ENCODE measurements at regions not wholly inside any gene's neighbourhood (a gene's known extent, or its start where the extent isn't known, plus 50 kb on each side); places are given as distances from the start of the nearest gene placed in this dataset.

GRCh38 chr12:107526555-107527180 is 158.9 kb upstream of the PWP1 start:
- intact Hi-C loops (cut with DNase I) = no loop called here
- ATAC-seq (ENCODE audit: low FRiP score) (no peak), DNase-seq (no peak)
- Histone ChIP-seq H3K36me3 (ENCODE audit: control insufficient read depth in 1 of 2, insufficient read depth in 2 of 2, low read length in 1 of 2) (no peaks in the 10 kb centered on the region), H3K27ac (ENCODE audit: low read depth in 1 of 2, low read length in 2 of 2) (no peak overlapping the region), H3K4me1 (ENCODE audit: control insufficient read depth in 1 of 2, insufficient read depth in 2 of 2, low read length in 2 of 2) (no peaks in the 10 kb centered on the region), H3K9me3 (ENCODE audit: control insufficient read depth, low read length) (peaks cover 2% of the 10 kb centered on the region), H3K27me3 (ENCODE audit: control insufficient read depth in 1 of 2, insufficient read depth in 2 of 2, low read length in 1 of 2) (no peaks in the 10 kb centered on the region), H3K4me3 (ENCODE audit: low read length in 2 of 2) (no peak overlapping the region)
- WGBS, 2 donors = 95 to 97% methylated on average over 3 of the region's 3 CpGs

- 92 to 94% methylated on average over 7 of the region's 7 CpGs for WGBS, 2 donors
- DNase-seq = no peak
- Histone ChIP-seq H3K36me3 (ENCODE audit: control insufficient read depth in 1 of 2, insufficient read depth in 2 of 2, low read length in 1 of 2) (no peaks in the 10 kb centered on the region), H3K27ac (ENCODE audit: low read depth in 1 of 2, low read length in 2 of 2) (no peak overlapping the region), H3K27me3 (ENCODE audit: control insufficient read depth in 1 of 2, insufficient read depth in 2 of 2, low read length in 1 of 2) (no peaks in the 10 kb centered on the region), H3K9me3 (ENCODE audit: control insufficient read depth, low read length) (peaks cover 4% of the 10 kb centered on the region), H3K4me1 (ENCODE audit: control insufficient read depth in 1 of 2, insufficient read depth in 2 of 2, low read length in 2 of 2) (no peaks in the 10 kb centered on the region), H3K4me3 (ENCODE audit: low read length in 2 of 2) (no peak overlapping the region)
- ATAC-seq (ENCODE audit: low FRiP score) = no peak
- intact Hi-C loops (cut with DNase I) = no loop called here
Observed at GRCh38 chr12:107528731-107529365, 156.8 kb upstream of the PWP1 start.

GRCh38 chr12:107529991-107530390 is 155.6 kb upstream of the PWP1 start:
- peaks cover 4% of the 10 kb centered on the region for H3K9me3 ChIP-seq (ENCODE audit: control insufficient read depth, low read length)
- no peak overlapping the region for H3K27ac ChIP-seq (ENCODE audit: low read depth in 1 of 2, low read length in 2 of 2)
- 90 to 92% methylated on average over 3 of the region's 3 CpGs for WGBS, 2 donors
- intact Hi-C loops (cut with DNase I) = no loop called here
- ATAC-seq (ENCODE audit: low FRiP score) (no peak), DNase-seq (no peak)
- no peaks in the 10 kb centered on the region for H3K4me1 ChIP-seq (ENCODE audit: control insufficient read depth in 1 of 2, insufficient read depth in 2 of 2, low read length in 2 of 2)
- no peak overlapping the region for H3K4me3 ChIP-seq (ENCODE audit: low read length in 2 of 2)
- H3K36me3 ChIP-seq (ENCODE audit: control insufficient read depth in 1 of 2, insufficient read depth in 2 of 2, low read length in 1 of 2) = no peaks in the 10 kb centered on the region
- no peaks in the 10 kb centered on the region for H3K27me3 ChIP-seq (ENCODE audit: control insufficient read depth in 1 of 2, insufficient read depth in 2 of 2, low read length in 1 of 2)

GRCh38 chr12:107530701-107531100 is 154.9 kb upstream of the PWP1 start:
- H3K4me1 ChIP-seq (ENCODE audit: control insufficient read depth in 1 of 2, insufficient read depth in 2 of 2, low read length in 2 of 2) = no peaks in the 10 kb centered on the region
- no peak for DNase-seq
- intact Hi-C loops (cut with DNase I) = no loop called here
- no peaks in the 10 kb centered on the region for H3K27me3 ChIP-seq (ENCODE audit: control insufficient read depth in 1 of 2, insufficient read depth in 2 of 2, low read length in 1 of 2)
- no peaks in the 10 kb centered on the region for H3K36me3 ChIP-seq (ENCODE audit: control insufficient read depth in 1 of 2, insufficient read depth in 2 of 2, low read length in 1 of 2)
- ATAC-seq (ENCODE audit: low FRiP score) = no peak
- H3K9me3 ChIP-seq (ENCODE audit: control insufficient read depth, low read length) = peaks cover 4% of the 10 kb centered on the region
- H3K27ac ChIP-seq (ENCODE audit: low read depth in 1 of 2, low read length in 2 of 2) = no peak overlapping the region
- WGBS, 2 donors = 68 to 79% methylated on average over 2 of the region's 2 CpGs
- H3K4me3 ChIP-seq (ENCODE audit: low read length in 2 of 2) = no peak overlapping the region

GRCh38 chr12:107533218-107533617 is 152.4 kb upstream of the PWP1 start:
- Histone ChIP-seq H3K27ac (ENCODE audit: low read depth in 1 of 2, low read length in 2 of 2) (no peak overlapping the region), H3K36me3 (ENCODE audit: control insufficient read depth in 1 of 2, insufficient read depth in 2 of 2, low read length in 1 of 2) (no peaks in the 10 kb centered on the region), H3K4me3 (ENCODE audit: low read length in 2 of 2) (no peak overlapping the region), H3K4me1 (ENCODE audit: control insufficient read depth in 1 of 2, insufficient read depth in 2 of 2, low read length in 2 of 2) (no peaks in the 10 kb centered on the region), H3K9me3 (ENCODE audit: control insufficient read depth, low read length) (peaks cover 4% of the 10 kb centered on the region), H3K27me3 (ENCODE audit: control insufficient read depth in 1 of 2, insufficient read depth in 2 of 2, low read length in 1 of 2) (no peaks in the 10 kb centered on the region)
- DNase-seq = no peak
- no peak for ATAC-seq (ENCODE audit: low FRiP score)
- intact Hi-C loops (cut with DNase I) = no loop called here

- Histone ChIP-seq H3K4me1 (ENCODE audit: control insufficient read depth in 1 of 2, insufficient read depth in 2 of 2, low read length in 2 of 2) (no peaks in the 10 kb centered on the region), H3K4me3 (ENCODE audit: low read length in 2 of 2) (no peak overlapping the region), H3K36me3 (ENCODE audit: control insufficient read depth in 1 of 2, insufficient read depth in 2 of 2, low read length in 1 of 2) (no peaks in the 10 kb centered on the region), H3K27ac (ENCODE audit: low read depth in 1 of 2, low read length in 2 of 2) (no peak overlapping the region), H3K9me3 (ENCODE audit: control insufficient read depth, low read length) (peaks cover 6% of the 10 kb centered on the region), H3K27me3 (ENCODE audit: control insufficient read depth in 1 of 2, insufficient read depth in 2 of 2, low read length in 1 of 2) (no peaks in the 10 kb centered on the region)
- ATAC-seq (ENCODE audit: low FRiP score) (no peak), DNase-seq (no peak)
- 26 to 36% methylated on average over 2 of the region's 2 CpGs for WGBS, 2 donors
- intact Hi-C loops (cut with DNase I) = no loop called here
Observed at GRCh38 chr12:107536613-107537012, 149.0 kb upstream of the PWP1 start.

- 69 to 87% methylated on average over 5 of the region's 5 CpGs for WGBS, 2 donors
- DNase-seq (no peak), ATAC-seq (ENCODE audit: low FRiP score) (no peak)
- Histone ChIP-seq H3K4me1 (ENCODE audit: control insufficient read depth in 1 of 2, insufficient read depth in 2 of 2, low read length in 2 of 2) (no peaks in the 10 kb centered on the region), H3K27me3 (ENCODE audit: control insufficient read depth in 1 of 2, insufficient read depth in 2 of 2, low read length in 1 of 2) (no peaks in the 10 kb centered on the region), H3K27ac (ENCODE audit: low read depth in 1 of 2, low read length in 2 of 2) (no peak overlapping the region), H3K36me3 (ENCODE audit: control insufficient read depth in 1 of 2, insufficient read depth in 2 of 2, low read length in 1 of 2) (no peaks in the 10 kb centered on the region), H3K4me3 (ENCODE audit: low read length in 2 of 2) (no peak overlapping the region), H3K9me3 (ENCODE audit: control insufficient read depth, low read length) (peaks cover 2% of the 10 kb centered on the region)
- intact Hi-C loops (cut with DNase I) = no loop called here
Observed at GRCh38 chr12:107537464-107538119, 148.0 kb upstream of the PWP1 start.

- no peak for ATAC-seq (ENCODE audit: low FRiP score)
- Histone ChIP-seq H3K27me3 (ENCODE audit: control insufficient read depth in 1 of 2, insufficient read depth in 2 of 2, low read length in 1 of 2) (no peaks in the 10 kb centered on the region), H3K4me3 (ENCODE audit: low read length in 2 of 2) (no peak overlapping the region), H3K36me3 (ENCODE audit: control insufficient read depth in 1 of 2, insufficient read depth in 2 of 2, low read length in 1 of 2) (no peaks in the 10 kb centered on the region), H3K4me1 (ENCODE audit: control insufficient read depth in 1 of 2, insufficient read depth in 2 of 2, low read length in 2 of 2) (no peaks in the 10 kb centered on the region), H3K27ac (ENCODE audit: low read depth in 1 of 2, low read length in 2 of 2) (no peak overlapping the region), H3K9me3 (ENCODE audit: control insufficient read depth, low read length) (peaks cover 2% of the 10 kb centered on the region)
- DNase-seq = no peak
- 88 to 90% methylated on average over 5 of the region's 5 CpGs for WGBS, 2 donors
- intact Hi-C loops (cut with DNase I) = no loop called here
Observed at GRCh38 chr12:107539196-107539939, 146.2 kb upstream of the PWP1 start.
